ENCODE measurements at regions not wholly inside any gene's neighbourhood (a gene's known extent, or its start where the extent isn't known, plus 50 kb on each side); places are given as distances from the start of the nearest gene placed in this dataset.

DNA sequence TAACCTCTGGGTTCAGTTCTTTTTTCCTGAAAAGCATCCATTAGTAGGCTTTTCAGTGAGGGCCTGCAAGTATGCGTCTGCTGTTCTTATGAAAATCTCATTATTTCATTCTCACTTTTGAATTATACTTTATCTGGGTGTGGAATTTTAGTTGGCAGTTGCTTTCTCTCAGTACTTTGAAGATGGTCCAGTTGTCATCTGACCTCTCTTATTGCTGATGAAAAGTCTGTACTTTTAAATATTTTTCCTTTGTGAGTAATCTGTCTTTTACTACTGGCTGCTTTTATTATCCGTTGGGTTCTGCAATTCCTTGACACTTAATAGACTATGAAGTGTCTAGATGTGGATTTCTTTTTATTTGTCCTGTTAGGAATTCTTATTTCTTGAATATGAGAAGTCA, 307.8 kb downstream of the CYP26B1 start:
- no peak for DNase-seq (ENCODE audit: low read depth)

DNA sequence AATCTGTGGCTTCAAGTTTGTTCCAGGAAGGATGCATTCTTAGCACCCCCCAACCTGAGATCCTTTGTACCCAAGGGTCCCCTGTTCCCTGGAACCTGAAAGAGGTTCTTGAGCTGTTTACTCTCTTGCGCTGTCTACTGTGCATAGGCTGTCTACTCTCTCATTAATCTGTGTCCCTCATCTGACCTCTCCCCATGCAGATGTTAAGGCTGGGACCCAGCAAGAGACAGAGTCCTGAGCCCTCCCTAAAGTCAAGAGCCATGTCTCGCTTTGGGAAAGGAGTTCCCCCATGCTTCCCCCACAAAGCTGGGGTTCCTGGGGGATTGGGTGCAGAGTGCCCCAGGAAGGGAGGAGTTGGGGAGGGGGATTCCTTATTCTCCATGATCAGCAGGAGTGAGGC, 312.9 kb downstream of the CYP26B1 start:
- no peak for DNase-seq (ENCODE audit: low read depth)

DNA sequence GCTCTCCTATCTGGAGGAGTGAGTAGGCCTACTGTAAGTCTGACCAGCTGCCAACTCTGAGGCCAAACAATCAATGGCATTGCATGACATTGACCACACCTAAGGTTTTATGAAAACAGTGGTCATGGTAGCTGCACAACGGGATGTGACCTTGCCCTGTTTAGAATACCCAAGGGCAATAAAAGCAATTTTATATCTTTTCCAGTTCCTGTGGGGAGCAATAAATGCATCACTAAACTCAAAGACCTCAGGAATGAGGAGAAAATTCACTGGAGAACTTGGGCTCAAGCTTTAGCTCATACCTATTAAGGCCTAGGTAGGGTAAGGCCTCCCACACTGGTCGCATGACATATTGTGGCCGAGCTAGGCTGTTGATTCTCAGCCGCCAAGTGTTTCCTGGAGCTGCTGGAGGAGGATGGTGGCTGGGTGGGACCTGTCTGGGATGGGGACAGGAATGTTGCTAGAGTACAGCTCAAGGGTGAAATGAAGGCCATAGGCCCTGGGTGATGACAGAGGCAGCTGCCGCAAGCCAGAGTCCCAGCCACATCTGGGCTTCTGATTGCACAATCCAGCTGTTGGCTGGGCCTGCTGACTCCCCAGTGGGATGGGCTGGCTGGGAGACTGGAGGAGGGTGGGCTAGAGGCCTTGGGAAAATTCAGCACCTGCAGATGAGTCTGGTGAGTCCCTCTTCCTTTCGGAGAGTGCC, 313.7 kb downstream of the CYP26B1 start:
- DNase-seq (ENCODE audit: low read depth), result no peak

DNA sequence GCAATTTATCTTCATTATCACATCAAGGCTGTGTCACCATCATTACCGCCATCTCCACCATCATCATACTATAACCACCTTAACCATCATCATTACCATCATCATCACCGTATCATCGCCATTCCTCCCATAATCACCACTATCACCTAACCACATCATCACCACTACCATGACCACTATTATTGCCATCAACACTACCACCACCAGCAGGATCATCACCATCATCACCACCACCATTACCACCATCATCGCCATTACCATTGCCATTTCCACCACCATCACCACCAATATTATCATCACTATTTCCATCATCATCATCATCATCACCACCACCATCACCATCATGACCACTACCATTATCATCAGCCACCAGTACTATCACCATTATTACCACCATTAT, 314.4 kb downstream of the CYP26B1 start:
- DNase-seq (ENCODE audit: low read depth), result no peak

DNA sequence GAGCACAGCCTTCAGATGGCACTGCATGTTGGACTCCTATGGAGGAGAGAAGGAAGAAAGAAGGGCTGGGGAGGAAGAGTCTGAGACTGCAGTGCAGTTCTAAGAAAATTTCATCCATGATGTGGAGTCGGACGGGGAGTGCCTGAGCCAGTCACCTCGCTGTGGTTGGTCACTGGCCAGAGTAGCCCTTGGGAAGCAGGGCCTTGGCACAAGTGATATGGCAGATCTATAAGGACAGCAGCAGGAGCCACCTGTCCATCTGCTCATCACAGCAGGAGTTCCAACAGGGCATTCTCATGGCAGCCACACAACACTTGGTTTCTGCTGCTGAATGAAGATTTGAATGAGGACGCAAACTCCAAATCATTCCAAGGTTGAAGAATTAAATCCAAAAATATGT, 314.8 kb downstream of the CYP26B1 start:
- DNase-seq (ENCODE audit: low read depth), result no peak

DNA sequence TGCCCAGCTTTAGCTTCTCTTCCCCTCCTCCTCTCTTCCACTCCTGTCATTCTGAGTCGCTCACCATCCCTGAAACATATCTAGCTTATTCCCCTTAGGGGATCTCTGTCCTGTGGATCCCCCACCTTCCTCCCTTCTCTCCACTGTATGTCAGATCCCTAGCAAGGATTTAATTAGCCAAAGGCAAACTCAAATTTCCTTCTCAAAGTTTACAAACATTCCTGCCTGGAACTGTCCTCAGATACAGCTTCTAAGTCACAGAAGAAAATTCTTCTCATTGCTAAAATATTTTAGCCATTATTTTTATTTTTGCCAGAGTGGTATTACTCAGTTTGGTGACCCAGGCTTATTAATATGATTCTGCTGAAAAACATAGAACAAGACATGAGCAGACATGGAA, 315.3 kb downstream of the CYP26B1 start:
- no peak for DNase-seq (ENCODE audit: low read depth)

- DNase-seq (ENCODE audit: low read depth), result no peak
Observed at GRCh38 chr2:71831193-71831577, 316.5 kb downstream of the CYP26B1 start.

- DNase-seq (ENCODE audit: low read depth), result no peak
Observed at GRCh38 chr2:71830497-71831192, 317.0 kb downstream of the CYP26B1 start.

- DNase-seq (ENCODE audit: low read depth), result no peak
Observed at GRCh38 chr2:71829008-71829407, 318.7 kb downstream of the CYP26B1 start.

DNA sequence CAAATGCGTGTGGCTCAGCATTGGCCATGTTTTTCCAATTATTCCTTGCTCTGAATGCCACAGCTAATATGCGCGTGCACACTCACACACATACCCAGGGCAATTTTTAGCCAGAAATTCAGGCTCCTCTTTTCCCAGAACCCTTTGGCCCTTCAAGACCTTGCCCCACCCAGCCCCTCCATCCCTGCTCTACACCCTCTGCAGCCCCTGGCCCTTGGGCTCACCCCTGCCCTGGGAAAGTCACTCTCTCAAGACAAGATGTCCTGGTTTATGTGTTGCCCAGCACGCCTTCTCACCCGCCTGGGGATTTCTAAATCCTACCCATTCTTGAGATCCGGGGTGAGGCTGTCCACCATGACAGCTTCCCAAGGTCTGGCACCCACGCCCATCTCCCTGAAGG, 319.7 kb downstream of the CYP26B1 start:
- DNase-seq (ENCODE audit: low read depth), result no peak

DNA sequence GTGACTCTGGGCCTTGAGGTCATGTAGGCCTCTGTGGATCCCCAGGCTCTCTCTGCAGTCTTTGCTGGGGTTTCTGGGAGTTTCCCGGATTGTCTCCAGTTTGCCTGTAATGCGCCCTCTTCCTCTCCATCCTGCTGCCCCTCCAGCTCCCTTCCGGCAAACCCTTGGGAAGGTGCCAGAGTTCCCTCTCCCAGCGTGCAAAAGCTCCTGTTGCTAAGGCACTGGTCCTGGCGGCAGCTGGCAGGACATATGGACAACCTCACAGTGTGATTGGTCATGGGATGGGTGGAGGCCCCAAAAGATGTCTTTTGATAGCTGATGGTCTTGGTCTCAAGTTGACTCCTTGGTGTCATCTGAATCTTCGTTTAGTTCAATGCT, 320.1 kb downstream of the CYP26B1 start:
- DNase-seq (ENCODE audit: low read depth), result no peak

DNA sequence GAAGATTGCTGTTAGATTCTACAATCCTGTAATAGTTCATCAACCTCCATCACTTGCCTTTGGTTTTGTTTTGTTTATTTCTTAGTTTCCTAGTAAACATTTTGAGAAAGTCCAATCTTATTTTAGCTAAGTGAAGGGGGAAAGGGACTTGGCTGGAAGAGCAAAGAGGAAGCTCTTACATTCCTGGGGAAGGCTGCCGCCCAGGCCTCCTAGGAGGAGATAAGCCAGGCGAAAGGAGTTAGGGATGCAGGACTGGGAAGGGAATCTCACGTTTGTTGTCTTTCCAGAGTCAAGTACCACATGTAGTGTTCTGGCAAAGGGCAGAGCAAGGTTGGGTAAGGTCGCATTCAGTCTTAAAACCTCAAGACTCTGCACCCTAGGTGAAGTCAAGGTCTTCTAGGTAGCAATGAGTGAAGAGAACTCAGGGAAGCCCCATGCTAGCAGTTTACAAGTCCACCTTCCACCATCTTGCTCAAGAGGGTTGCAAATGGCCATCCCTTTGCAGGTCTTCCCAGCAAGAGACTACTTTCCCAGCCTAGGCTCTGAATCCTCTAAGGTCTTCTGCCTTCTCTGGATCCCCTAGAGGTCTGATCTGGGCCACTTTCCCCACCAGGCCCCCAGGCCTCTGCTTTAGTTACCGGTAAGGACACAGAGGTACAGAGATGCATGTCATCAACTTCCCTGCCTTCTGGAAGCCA, 320.7 kb downstream of the CYP26B1 start:
- no peak for DNase-seq (ENCODE audit: low read depth)

GRCh38 chr2:71826299-71826698, 321.4 kb downstream of the CYP26B1 start:
- DNase-seq (ENCODE audit: low read depth), result no peak

DNA sequence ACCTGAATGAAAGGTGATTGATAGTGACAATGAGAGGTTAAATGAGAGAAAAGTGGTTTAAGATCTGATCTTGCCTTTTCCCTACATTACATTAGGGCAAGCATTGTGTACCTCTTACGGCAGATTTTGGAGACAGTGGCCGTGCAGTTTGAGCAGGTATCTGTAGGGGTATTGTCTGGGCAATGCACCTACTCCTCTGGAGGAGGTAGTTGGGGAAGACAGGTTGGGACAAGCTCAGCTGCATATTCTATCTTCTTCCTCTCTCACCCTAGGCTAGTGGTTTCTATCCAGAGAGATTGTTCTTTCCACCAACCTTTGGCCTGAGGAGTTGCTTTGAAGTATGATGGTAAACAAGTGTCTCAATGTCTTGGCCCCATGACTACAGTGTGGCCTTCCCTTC, 323.2 kb downstream of the CYP26B1 start:
- DNase-seq (ENCODE audit: low read depth), result no peak

DNA sequence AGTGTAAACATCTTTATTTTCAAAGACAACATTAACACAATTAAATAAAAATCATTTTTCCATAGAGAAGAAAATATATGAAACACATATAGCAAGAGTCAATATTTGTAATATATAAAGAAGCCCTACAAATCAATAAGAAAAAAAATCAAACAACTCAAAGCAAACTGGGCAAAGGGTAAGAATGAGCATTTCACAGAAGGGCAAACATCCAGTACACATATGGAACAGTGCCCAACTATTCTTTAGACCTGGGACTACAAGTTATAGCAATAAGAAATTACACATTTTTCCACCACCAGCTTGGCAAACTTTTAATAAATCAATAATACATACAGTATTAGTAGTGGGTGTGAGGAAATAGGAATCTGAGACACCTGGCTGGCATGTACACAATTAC, 324.1 kb downstream of the CYP26B1 start:
- DNase-seq (ENCODE audit: low read depth), result no peak

DNA sequence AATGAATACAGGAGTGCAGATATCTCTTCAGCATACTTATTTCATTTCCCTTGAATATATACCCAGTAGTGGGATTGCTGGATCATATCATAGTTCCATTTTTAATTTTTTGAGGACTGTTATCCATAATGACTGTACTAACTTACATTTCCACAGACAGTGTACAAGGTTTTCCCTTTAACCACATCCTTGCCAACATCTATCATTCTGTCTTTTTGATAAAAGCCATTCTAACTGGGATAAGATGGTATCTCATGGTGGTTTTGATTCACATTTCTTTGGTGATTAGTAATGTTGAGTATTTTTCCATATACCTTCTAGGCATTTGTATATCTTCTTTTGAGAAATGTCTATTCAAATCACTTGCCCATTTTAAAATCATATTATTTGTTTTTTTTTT, 325.2 kb downstream of the CYP26B1 start:
- no peak for DNase-seq (ENCODE audit: low read depth)

GRCh38 chr2:71821856-71822255, 325.8 kb downstream of the CYP26B1 start:
- no peak for DNase-seq (ENCODE audit: low read depth)

- DNase-seq (ENCODE audit: low read depth), result no peak
Observed at GRCh38 chr2:71816815-71817214, 330.8 kb downstream of the CYP26B1 start.

DNA sequence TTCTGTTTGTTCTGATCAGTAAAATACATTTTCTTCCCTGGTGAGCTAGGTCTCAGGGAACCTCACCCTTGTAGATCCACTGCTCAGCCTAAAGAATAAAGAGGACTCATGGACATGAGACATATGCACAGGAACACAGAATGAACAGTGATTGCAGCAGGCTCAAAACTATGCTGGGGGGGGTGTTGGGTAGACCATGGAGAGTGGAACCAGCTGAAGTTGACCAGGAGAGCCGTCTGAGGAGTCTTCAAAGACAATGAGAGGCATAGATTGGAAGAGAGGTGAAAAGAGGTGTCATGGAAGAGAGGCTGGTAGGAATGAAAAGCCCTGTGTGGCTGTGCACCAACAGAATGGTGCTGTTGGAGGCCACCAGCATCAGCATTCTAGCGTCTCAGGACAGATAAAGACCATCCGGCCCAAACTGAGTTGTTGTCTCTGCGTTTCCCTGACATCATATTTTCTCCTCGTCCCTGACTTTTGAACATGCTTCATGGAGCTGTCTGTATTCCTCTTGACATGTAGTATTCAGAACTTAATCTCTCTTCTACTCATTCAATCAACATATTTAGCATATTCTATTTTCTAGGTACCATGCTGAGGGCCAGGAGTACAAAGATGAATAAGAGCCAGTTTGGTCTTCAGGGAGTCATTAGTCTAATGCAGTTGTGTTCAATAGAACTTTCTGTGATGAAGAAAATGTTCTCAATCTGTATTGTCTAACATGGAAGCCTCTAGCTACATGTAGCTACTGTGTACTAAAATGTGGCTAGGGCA, 331.8 kb downstream of the CYP26B1 start:
- no peak for DNase-seq (ENCODE audit: low read depth)

DNA sequence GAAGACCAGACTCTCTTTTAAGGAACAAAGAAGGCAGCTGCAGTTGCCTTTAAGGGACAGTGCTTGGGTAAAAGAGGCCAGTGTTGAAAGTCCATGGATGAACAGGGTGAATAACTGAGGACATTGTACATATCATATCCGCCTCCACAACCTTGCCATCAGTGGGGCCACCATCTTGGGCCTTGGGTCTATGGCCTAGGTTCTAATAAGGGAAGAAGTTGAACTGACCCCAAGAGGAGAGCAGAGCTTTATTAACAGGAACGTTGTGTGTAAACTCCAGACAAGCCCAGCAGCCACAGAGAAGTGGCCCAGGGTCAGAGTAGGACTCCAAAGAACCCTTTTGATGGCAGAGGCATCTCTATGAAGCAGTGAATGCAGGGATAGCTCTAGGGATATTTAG, 332.8 kb downstream of the CYP26B1 start:
- no peak for DNase-seq (ENCODE audit: low read depth)

GRCh38 chr2:71813807-71814470, 333.7 kb downstream of the CYP26B1 start:
- DNase-seq (ENCODE audit: low read depth), result no peak

DNA sequence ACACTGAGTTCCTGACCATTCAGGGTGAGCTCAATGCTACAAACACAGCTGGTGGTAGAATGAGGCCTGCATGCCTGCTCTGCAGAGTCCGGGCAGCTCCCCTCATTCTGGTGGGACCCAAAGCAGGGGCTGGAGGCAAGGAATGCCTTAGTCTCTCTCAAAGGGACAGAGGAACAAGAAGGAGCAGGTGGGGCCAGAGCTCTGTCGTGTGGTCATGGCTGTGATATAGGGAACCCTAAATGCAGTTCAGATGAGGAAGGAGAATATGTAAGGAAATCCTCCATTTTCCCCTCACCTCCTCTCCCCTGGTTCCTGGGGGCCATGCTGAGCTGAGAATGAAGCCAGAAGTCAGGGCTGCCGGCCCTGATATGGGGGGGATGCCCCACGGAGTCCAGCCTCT, 334.3 kb downstream of the CYP26B1 start:
- DNase-seq (ENCODE audit: low read depth), result no peak
